HG02623 (cell line): ENCODE measurements at regions not wholly inside any gene's neighbourhood (a gene's known extent, or its start where the extent isn't known, plus 50 kb on each side); places are given as distances from the start of the nearest gene placed in this dataset.
"Not testable (repeated sequence)": the region's sequence is repeated elsewhere in the genome, so short reads cannot be mapped to it uniquely, and the experiment has no call there.

Experiments
- ATAC-seq: cut with Tn5 transposase; IDR thresholded peaks from one replicate; pipeline ENCODE4 v1.9.1; 2021; ENCODE audit warnings: moderate library complexity; ENCODE audit not compliant: unreplicated experiment

- not testable (repeated sequence) for ATAC-seq
These were observed 52.7 kb upstream of the TSC22D1 start for GRCh38 chr13:44628826-44629225.

GRCh38 chr13:44627441-44627840 lies 51.3 kb upstream of the TSC22D1 start:
- ATAC-seq, result no peak

- ATAC-seq, result no peak
These were observed 50.0 kb upstream of the TSC22D1 start for GRCh38 chr13:44626176-44626575.
